K562 (cell line): ENCODE measurements at regions not wholly inside any gene's neighbourhood (a gene's known extent, or its start where the extent isn't known, plus 50 kb on each side); places are given as distances from the start of the nearest gene placed in this dataset.

Source experiments
- BCL6 ChIP-seq: fragments of 250-450 bp; sonication (Bioruptor Pico); IDR thresholded peaks from 2 replicates; pipeline ENCODE4 v1.4.0; 2020
- EP400 ChIP-seq: fragments of 450-650 bp; IDR thresholded peaks from 2 replicates; pipeline ENCODE4 v1.6.1; 2017; ENCODE audit warnings: antibody characterized with exemption, mild to moderate bottlenecking, moderate library complexity
- MGA ChIP-seq: fragments of 450-650 bp; IDR thresholded peaks from 2 replicates; pipeline ENCODE4 v1.6.1; 2016; ENCODE audit warnings: mild to moderate bottlenecking, moderate library complexity
- RBFOX2 ChIP-seq: fragments of 200-400 bp; formaldehyde crosslinking; IDR thresholded peaks from 2 replicates; pipeline ENCODE4 v1.6.1; 2017; ENCODE audit warnings: low read depth, mild to moderate bottlenecking, low read length, moderate library complexity
- SIX5 ChIP-seq, 2 experiments: IDR thresholded peaks; 2 replicates each; pipeline ENCODE4 v1.6.1; 2011; ENCODE audit warnings: low read length in 2 of 2, borderline replicate concordance in 1 of 2, low read depth in 1 of 2, mild to moderate bottlenecking in 1 of 2, moderate library complexity in 1 of 2; ENCODE audit not compliant: insufficient read depth in 1 of 2
- TSHZ1 ChIP-seq: fragments of 250-450 bp; sonication (Bioruptor Pico); IDR thresholded peaks from 2 replicates; pipeline ENCODE4 v1.4.0; 2020; ENCODE audit warnings: mild to moderate bottlenecking, moderate library complexity
- ZSCAN32 ChIP-seq: fragments of 450-650 bp; formaldehyde crosslinking; IDR thresholded peaks from 2 replicates; pipeline ENCODE4 v1.4.0; 2020; ENCODE audit warnings: mild to moderate bottlenecking, moderate library complexity

DNA sequence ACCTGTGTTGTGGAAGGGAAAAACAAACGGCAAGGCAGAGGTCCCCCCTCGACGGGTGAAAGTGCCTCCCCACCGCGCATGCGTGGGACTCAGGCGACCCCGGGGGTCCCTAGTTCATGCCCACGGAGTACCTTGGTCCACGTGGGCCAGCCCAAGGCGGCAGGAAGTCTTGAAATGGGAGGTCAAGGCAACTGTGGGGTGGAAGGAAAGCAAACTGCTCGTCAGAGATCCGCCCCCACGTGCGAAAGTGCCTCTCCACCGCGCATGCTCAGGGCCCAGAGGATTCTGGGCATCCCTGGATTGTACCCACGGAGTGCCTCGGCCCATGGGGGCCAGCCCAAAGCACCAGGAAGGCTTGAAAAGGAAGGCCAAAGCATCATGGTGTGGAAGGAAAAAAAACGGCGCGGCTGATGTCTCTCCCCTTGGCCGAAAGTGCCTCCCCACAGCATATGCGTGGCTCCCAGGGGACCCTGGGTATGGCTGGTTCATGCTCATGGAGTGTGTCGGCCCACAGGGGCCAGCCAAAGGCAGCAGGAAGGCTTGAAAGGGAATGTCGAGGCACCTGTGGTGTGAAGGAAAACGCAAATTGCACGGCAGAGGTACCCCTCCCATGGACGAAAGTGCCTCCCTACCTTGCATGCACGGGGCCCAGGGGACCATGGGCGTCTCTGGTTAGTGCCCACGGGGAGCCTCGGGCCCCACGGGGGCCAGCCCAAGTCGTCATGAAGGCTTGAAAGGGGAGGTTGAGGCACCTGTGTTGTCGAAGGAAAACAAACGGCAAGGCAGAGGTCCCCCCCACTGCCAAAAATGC, 369.7 kb downstream of the ALG10 start (continued):
- TF ChIP-seq EP400: no peak
- TF ChIP-seq BCL6 (CRISPR knock-in tag): no peak
- no peak for TF ChIP-seq ZSCAN32
- TF ChIP-seq TSHZ1 (CRISPR knock-in tag): no peak
- TF ChIP-seq RBFOX2: peak; percentile 63; the same call in 1 of the 2 replicates
- TF ChIP-seq SIX5 (IDR thresholded peaks at IDR 0.05; ENCODE audit: borderline replicate concordance in 1 of 2, insufficient read depth in 1 of 2, low read depth in 1 of 2, low read length in 2 of 2): no peak
- peak; percentile 60 for TF ChIP-seq MGA
